Endothelial cell of umbilical vein (primary cell): ENCODE measurements at regions not wholly inside any gene's neighbourhood (a gene's known extent, or its start where the extent isn't known, plus 50 kb on each side); places are given as distances from the start of the nearest gene placed in this dataset.

Experiments used
- BruUV-seq: library from RNA; stranded (reverse); fragments of 400-500 nt; replicated peaks from 2 replicates; lab custom pipeline; 2021; lab: Mats Ljungman, UMichigan
- CTCF ChIA-PET: fragments of 300-600, 350-600 bp; sonication (Branson Sonifier 250); formaldehyde crosslinking; loops from one replicate; lab custom pipeline; 2021; ENCODE audit warnings: antibody characterized with exemption, inconsistent platforms; lab: Charles Lee
- POLR2A ChIA-PET: fragments of 300-600, 350-600 bp; sonication (Branson Sonifier 250); formaldehyde crosslinking; loops from one replicate; lab custom pipeline; 2021; ENCODE audit warnings: antibody characterized with exemption, inconsistent platforms; lab: Charles Lee
- DNase-seq: peaks from one replicate; pipeline ENCODE4 v3.0.0-alpha.2; 2011; ENCODE audit warnings: low read depth, low spot score
- FAIRE-seq: peaks from 2 replicates; lab custom pipeline; 2011; peaks lifted over from hg19 to GRCh38; lab: Jason Lieb, UNC
- H2AFZ ChIP-seq: 2 replicates; pipeline ENCODE4 v1.6.0; 2012; ENCODE audit warnings: low read depth, low read length, control low read depth, inconsistent platforms
- H3K27ac ChIP-seq: 2 replicates; pipeline ENCODE4 v1.5.1; 2011; ENCODE audit warnings: low read depth, mild to moderate bottlenecking, control low read depth, low read length, moderate library complexity; ENCODE audit not compliant: insufficient read depth
- H3K27me3 ChIP-seq, 2 experiments: 2 replicates each; pipeline versions ENCODE4 v1.6.0 to v1.6.1; 2011; ENCODE audit warnings: low read length in 2 of 2, mixed read lengths in 1 of 2; ENCODE audit not compliant: control insufficient read depth in 2 of 2, insufficient read depth in 2 of 2
- H3K36me3 ChIP-seq, 2 experiments: 2 replicates in 1 of 2; 3 replicates in 1 of 2; pipeline ENCODE4 v1.5.1; 2011; ENCODE audit warnings: low read length in 2 of 2, mild to moderate bottlenecking in 1 of 2, moderate library complexity in 1 of 2; ENCODE audit not compliant: control insufficient read depth in 2 of 2, insufficient read depth in 2 of 2; ENCODE audit errors: extremely low read depth in 1 of 2
- H3K4me1 ChIP-seq: 3 replicates; pipeline ENCODE4 v1.5.1; 2011; ENCODE audit warnings: mild to moderate bottlenecking, low read length; ENCODE audit not compliant: control insufficient read depth, insufficient read depth; ENCODE audit errors: extremely low read depth
- H3K4me2 ChIP-seq: 2 replicates; pipeline ENCODE4 v1.6.1; 2011; ENCODE audit warnings: low read length, control low read depth, mixed read lengths; ENCODE audit not compliant: insufficient read depth
- H3K4me3 ChIP-seq, 3 experiments: fragments of 200-600 bp in 1 of 3; sonication (generic), shearing (Covaris generic) in 1 of 3; replicated peaks in 1 of 3; 2 replicates each; pipeline ENCODE4 v1.5.1; 2011 to 2016; ENCODE audit warnings: control low read depth in 3 of 3, low read length in 3 of 3, mild to moderate bottlenecking in 2 of 3, inconsistent platforms in 1 of 3, low read depth in 1 of 3, moderate library complexity in 1 of 3; ENCODE audit not compliant: insufficient read depth in 1 of 3
- H3K79me2 ChIP-seq: 2 replicates; pipeline ENCODE4 v1.6.0; 2012; ENCODE audit warnings: low read length, inconsistent platforms; ENCODE audit not compliant: control insufficient read depth, insufficient read depth
- H3K9ac ChIP-seq: replicated peaks from 2 replicates; pipeline ENCODE3; 2011; ENCODE audit warnings: low read length, control low read depth; ENCODE audit not compliant: insufficient read depth; ENCODE audit errors: extremely low read depth
- H3K9me1 ChIP-seq: replicated peaks from 3 replicates; pipeline ENCODE4 v1.6.0; 2011; ENCODE audit warnings: mild to moderate bottlenecking, low read length; ENCODE audit not compliant: control insufficient read depth, insufficient read depth; ENCODE audit errors: extremely low read depth
- H3K9me3 ChIP-seq: replicated peaks from 2 replicates; pipeline ENCODE4 v1.5.1; 2012; ENCODE audit warnings: low read length, inconsistent platforms; ENCODE audit not compliant: control insufficient read depth, insufficient read depth
- H4K20me1 ChIP-seq: replicated peaks from 2 replicates; pipeline ENCODE3; 2011; ENCODE audit warnings: mild to moderate bottlenecking, low read length; ENCODE audit not compliant: control insufficient read depth, insufficient read depth; ENCODE audit errors: extremely low read depth
- CTCF ChIP-seq, 2 donors: IDR thresholded peaks; 1 replicate in 1 of 2; 2 replicates in 1 of 2; pipeline ENCODE4 v1.5.1; 2011; ENCODE audit warnings: low read length in 2 of 2, mild to moderate bottlenecking in 2 of 2, moderate library complexity in 2 of 2, control low read depth in 1 of 2, inconsistent platforms in 1 of 2, low read depth in 1 of 2; ENCODE audit not compliant: insufficient read depth in 1 of 2; ENCODE audit errors: extremely low read depth in 1 of 2
- EZH2 ChIP-seq: IDR thresholded peaks from 2 replicates; pipeline ENCODE4 v1.6.1; 2012; ENCODE audit warnings: borderline replicate concordance, low read depth, mild to moderate bottlenecking, moderate library complexity, low read length, inconsistent platforms; ENCODE audit not compliant: severe bottlenecking
- FOS ChIP-seq: IDR thresholded peaks from 2 replicates; pipeline ENCODE4 v1.6.1; 2011; ENCODE audit warnings: mild to moderate bottlenecking, low read length, moderate library complexity, borderline replicate concordance; ENCODE audit not compliant: insufficient read depth
- GATA2 ChIP-seq: IDR thresholded peaks from 2 replicates; pipeline ENCODE4 v1.7.0; 2011; ENCODE audit warnings: low read depth, mild to moderate bottlenecking, moderate library complexity, mixed read lengths, low read length; ENCODE audit not compliant: insufficient read length, insufficient read depth
- JUN ChIP-seq: IDR thresholded peaks from 2 replicates; pipeline ENCODE4 v1.6.1; 2011; ENCODE audit warnings: borderline replicate concordance, low read depth; ENCODE audit not compliant: insufficient read length, insufficient read depth
- MAX ChIP-seq: IDR thresholded peaks from 2 replicates; pipeline ENCODE4 v1.6.1; 2011; ENCODE audit not compliant: insufficient read depth, insufficient read length
- MYC ChIP-seq: IDR thresholded peaks from one replicate; pipeline ENCODE4 v1.6.1; 2011; ENCODE audit warnings: mild to moderate bottlenecking, low read depth, low read length
- POLR2A ChIP-seq: IDR thresholded peaks from 2 replicates; pipeline ENCODE4 v1.6.1; 2012; ENCODE audit warnings: low read depth, mild to moderate bottlenecking, control low read depth, low read length
- POLR2AphosphoS5 ChIP-seq: IDR thresholded peaks from 2 replicates; pipeline ENCODE4 v1.6.1; 2012; ENCODE audit warnings: low read depth, mild to moderate bottlenecking, control low read depth, low read length, moderate library complexity; ENCODE audit not compliant: insufficient read depth
- dilution Hi-C: fragments of 300-500 bp; cut with MboI; formaldehyde crosslinking; loops from one replicate; pipeline ENCODE4 v1.15.0; 2019; ENCODE audit warnings: low sequenced_read_pairs; ENCODE audit not compliant: extremely low pct_ligation_motif_present
- intact Hi-C: fragments of 100-400 bp; cut with micrococcal nuclease; formaldehyde crosslinking; loops from one replicate; pipeline ENCODE4 v1.10.0; 2022

- dilution Hi-C loops (no loop called here), intact Hi-C loops (no loop called here)
- no peak overlapping the region for H3K9ac ChIP-seq
- H3K27ac ChIP-seq: no peak overlapping the region
- H4K20me1 ChIP-seq: no peaks in the 10 kb centered on the region
- H3K4me2 ChIP-seq: no peak overlapping the region
- H3K4me3 ChIP-seq: no peak overlapping the region
- CTCF ChIA-PET: no interaction called here
- H3K27me3 ChIP-seq: no peaks in the 10 kb centered on the region
- no peaks in the 10 kb centered on the region for H3K9me3 ChIP-seq
- H3K36me3 ChIP-seq: no peaks in the 10 kb centered on the region
- no peaks in the 10 kb centered on the region for H3K79me2 ChIP-seq
- no peak for FAIRE-seq
- POLR2A ChIA-PET: no interaction called here
- no peaks in the 10 kb centered on the region for H3K4me1 ChIP-seq
- DNase-seq: no peak
- TF ChIP-seq MAX (no peak), JUN (no peak), EZH2 (no peak), FOS (no peak), GATA2 (no peak), POLR2A (no peak), CTCF (IDR thresholded peaks at IDR 0.05; ENCODE audit: extremely low read depth in 1 of 2, insufficient read depth in 1 of 2, low read depth in 1 of 2, low read length in 2 of 2) (no peak), POLR2AphosphoS5 (no peak), MYC (no peak)
- no TSS peak for BruUV-seq
- no peak overlapping the region for H2AFZ ChIP-seq
- no peaks in the 10 kb centered on the region for H3K9me1 ChIP-seq
Observed at GRCh38 chr7:32215697-32216096, 145.5 kb upstream of the PDE1C start.
